ENCODE measurements at regions not wholly inside any gene's neighbourhood (a gene's known extent, or its start where the extent isn't known, plus 50 kb on each side); places are given as distances from the start of the nearest gene placed in this dataset.
"Not testable (repeated sequence)": the region's sequence is repeated elsewhere in the genome, so short reads cannot be mapped to it uniquely, and the experiment has no call there.

GRCh38 chr6:84912472-84913322 lies 148.3 kb upstream of the TBX18 start:
- DNase-seq = no peak

GRCh38 chr6:84910906-84911607 lies 146.7 kb upstream of the TBX18 start:
- DNase-seq = no peak

GRCh38 chr6:84908304-84908904 lies 144.0 kb upstream of the TBX18 start:
- no peak for DNase-seq

GRCh38 chr6:84906514-84906913 lies 142.1 kb upstream of the TBX18 start:
- no peak for DNase-seq

GRCh38 chr6:84905823-84906222 lies 141.4 kb upstream of the TBX18 start:
- no peak for DNase-seq

- DNase-seq = no peak
These were observed 138.0 kb upstream of the TBX18 start for GRCh38 chr6:84902354-84902928.

GRCh38 chr6:84897988-84898594 lies 133.7 kb upstream of the TBX18 start:
- no peak for DNase-seq

GRCh38 chr6:84897011-84897410 lies 132.6 kb upstream of the TBX18 start:
- no peak for DNase-seq

- no peak for DNase-seq
These were observed 128.3 kb upstream of the TBX18 start for GRCh38 chr6:84892671-84893070.

- DNase-seq = no peak
These were observed 118.7 kb upstream of the TBX18 start for GRCh38 chr6:84882768-84883766.

GRCh38 chr6:84879385-84879784 lies 115.0 kb upstream of the TBX18 start:
- not testable (repeated sequence) for DNase-seq

- DNase-seq = no peak
These were observed 113.3 kb upstream of the TBX18 start for GRCh38 chr6:84877515-84878210.

GRCh38 chr6:84876723-84877514 lies 112.5 kb upstream of the TBX18 start:
- DNase-seq = no peak

- no peak for DNase-seq
These were observed 108.8 kb upstream of the TBX18 start for GRCh38 chr6:84872996-84873723.

- no peak for DNase-seq
These were observed 107.5 kb upstream of the TBX18 start for GRCh38 chr6:84871925-84872324.

GRCh38 chr6:84870672-84871071 lies 106.3 kb upstream of the TBX18 start:
- no peak for DNase-seq

GRCh38 chr6:84868149-84868548 lies 103.8 kb upstream of the TBX18 start:
- no peak for DNase-seq

- no peak for DNase-seq
These were observed 103.1 kb upstream of the TBX18 start for GRCh38 chr6:84867521-84867920.

- DNase-seq = no peak
These were observed 102.3 kb upstream of the TBX18 start for GRCh38 chr6:84866715-84867114.

- DNase-seq = not testable (repeated sequence)
These were observed 101.0 kb upstream of the TBX18 start for GRCh38 chr6:84865372-84865771.
